K562 (cell line): ENCODE measurements at regions not wholly inside any gene's neighbourhood (a gene's known extent, or its start where the extent isn't known, plus 50 kb on each side); places are given as distances from the start of the nearest gene placed in this dataset.

Experiments used
- ATAC-seq: fragments of 200-7000 bp; cut with Tn5 transposase; 3 replicates; pipeline ENCODE4 v1.9.1; 2020; ENCODE audit warnings: moderate library complexity
- BruUV-seq: library from RNA; stranded (reverse); fragments of 400-500 nt; replicated peaks from 2 replicates; lab custom pipeline; 2021; lab: Mats Ljungman, UMichigan
- CTCF ChIA-PET: fragments of 300-600 bp; formaldehyde crosslinking; extraction: SDS; loops from one replicate; lab custom pipeline; 2021; ENCODE audit warnings: low intra/inter-chr PET ratio; lab: Yijun Ruan, JAX
- POLR2A ChIA-PET: fragments of 300-600, 350-650 bp; sonication (Branson Sonifier 250); formaldehyde crosslinking; extraction: SDS; loops from one replicate; lab custom pipeline; 2021; ENCODE audit warnings: antibody characterized with exemption, inconsistent platforms; lab: Yijun Ruan, JAX
- DNase-seq, 4 experiments: peaks; one replicate each; pipeline versions ENCODE4 v3.0.0 to v3.0.0-alpha.2; 2011 to 2018; ENCODE audit warnings: low spot score in 3 of 4, mixed read lengths in 3 of 4; ENCODE audit errors: extremely low read depth in 1 of 4
- FAIRE-seq: peaks from 2 replicates; lab custom pipeline; 2011; peaks lifted over from hg19 to GRCh38; lab: Jason Lieb, UNC
- H2AFZ ChIP-seq: 2 replicates; pipeline ENCODE4 v1.6.0; 2011; ENCODE audit warnings: low read depth, low read length, control low read depth, inconsistent platforms
- H3K27ac ChIP-seq: fragments of 200-600 bp; 3 replicates; pipeline ENCODE4 v1.8.0; 2011; ENCODE audit warnings: low read depth, mild to moderate bottlenecking, control low read depth, inconsistent platforms, low read length, moderate library complexity, mixed read lengths; ENCODE audit errors: extremely low read depth
- H3K27me3 ChIP-seq, 2 experiments: fragments of 300-600 bp in 1 of 2; 2 replicates in 1 of 2; 3 replicates in 1 of 2; pipeline versions ENCODE4 v1.6.0 to v1.8.0; 2011; ENCODE audit warnings: inconsistent platforms in 2 of 2, low read length in 2 of 2, mild to moderate bottlenecking in 1 of 2, mixed read lengths in 1 of 2, moderate library complexity in 1 of 2; ENCODE audit not compliant: control insufficient read depth in 2 of 2, insufficient read depth in 2 of 2
- H3K36me3 ChIP-seq: fragments of 300-600 bp; 3 replicates; pipeline ENCODE4 v1.8.0; 2011; ENCODE audit warnings: mild to moderate bottlenecking, low read length, inconsistent platforms; ENCODE audit not compliant: control insufficient read depth, insufficient read depth
- H3K4me1 ChIP-seq, 2 experiments: fragments of 200-600 bp in 1 of 2; replicated peaks in 1 of 2; 2 replicates in 1 of 2; 3 replicates in 1 of 2; pipeline versions ENCODE4 v1.5.1 to v1.8.0; 2011; ENCODE audit warnings: inconsistent platforms in 2 of 2, low read length in 2 of 2, mild to moderate bottlenecking in 1 of 2, mixed read lengths in 1 of 2, moderate library complexity in 1 of 2; ENCODE audit not compliant: control insufficient read depth in 2 of 2, insufficient read depth in 2 of 2
- H3K4me2 ChIP-seq: 2 replicates; pipeline ENCODE4 v1.6.1; 2011; ENCODE audit warnings: low read length, control low read depth, inconsistent platforms, mixed read lengths; ENCODE audit not compliant: insufficient read depth
- H3K4me3 ChIP-seq: fragments of 200-600 bp; sonication (generic), shearing (Covaris generic); 2 replicates; pipeline ENCODE4 v1.5.1; 2016; ENCODE audit warnings: control low read depth, inconsistent platforms
- H3K79me2 ChIP-seq: fragments of 200-600 bp; 3 replicates; pipeline ENCODE4 v1.8.0; 2011; ENCODE audit warnings: low read length, inconsistent platforms; ENCODE audit not compliant: control insufficient read depth, insufficient read depth
- H3K9ac ChIP-seq, 2 experiments: 2 replicates each; pipeline versions ENCODE4 v1.6.0 to v1.6.1; 2011; ENCODE audit warnings: low read depth in 2 of 2, low read length in 2 of 2, control low read depth in 1 of 2, inconsistent platforms in 1 of 2, mild to moderate bottlenecking in 1 of 2, mixed read lengths in 1 of 2; ENCODE audit not compliant: insufficient read depth in 1 of 2
- H3K9me1 ChIP-seq: one replicate; pipeline ENCODE4 v1.6.0; 2011; ENCODE audit warnings: inconsistent platforms, mild to moderate bottlenecking, low read length, moderate library complexity; ENCODE audit not compliant: control insufficient read depth, insufficient read depth
- H3K9me3 ChIP-seq: replicated peaks from 2 replicates; pipeline ENCODE4 v1.5.1; 2011; ENCODE audit warnings: low read depth, low read length, inconsistent platforms; ENCODE audit not compliant: control insufficient read depth, insufficient read depth
- H4K20me1 ChIP-seq: replicated peaks from 2 replicates; pipeline ENCODE4 v1.6.1; 2011; ENCODE audit warnings: low read length, inconsistent platforms, mixed read lengths; ENCODE audit not compliant: control insufficient read depth, insufficient read depth
- DNMT1 ChIP-seq: fragments of 450-650 bp; IDR thresholded peaks from 2 replicates; pipeline ENCODE4 v1.6.1; 2016; ENCODE audit warnings: antibody characterized with exemption, mild to moderate bottlenecking
- ETV6 ChIP-seq, 3 experiments: fragments of 150-350 bp in 1 of 3; sonication (generic) in 1 of 3; formaldehyde crosslinking in 1 of 3; IDR thresholded peaks; 2 replicates each; pipeline versions ENCODE4 v1.6.1 to v1.8.0; 2014 to 2022; ENCODE audit warnings: borderline replicate concordance in 2 of 3, low read depth in 2 of 3, antibody characterized with exemption in 1 of 3, low read length in 1 of 3, mild to moderate bottlenecking in 1 of 3, missing genetic modification reagents in 1 of 3
- GATAD2B ChIP-seq: fragments of 450-650 bp; IDR thresholded peaks from 2 replicates; pipeline ENCODE4 v1.6.1; 2017; ENCODE audit warnings: mild to moderate bottlenecking, borderline replicate concordance
- HMG20B ChIP-seq: fragments of 250-450 bp; sonication (Bioruptor Pico); IDR thresholded peaks from 2 replicates; pipeline ENCODE4 v1.5.0; 2021; ENCODE audit warnings: mild to moderate bottlenecking
- IFI16 ChIP-seq: fragments of 250-450 bp; sonication (Bioruptor Pico); IDR thresholded peaks from 2 replicates; pipeline ENCODE4 v2.1.2; 2022; ENCODE audit warnings: mild to moderate bottlenecking, inconsistent platforms
- NCOA1 ChIP-seq: fragments of 450-650 bp; IDR thresholded peaks from 2 replicates; pipeline ENCODE4 v1.6.1; 2016; ENCODE audit warnings: low read depth
- NCOA2 ChIP-seq, 2 experiments: fragments of 450-650 bp; IDR thresholded peaks; 2 replicates each; pipeline ENCODE4 v1.6.1; 2018; ENCODE audit warnings: mild to moderate bottlenecking in 2 of 2, moderate library complexity in 1 of 2; ENCODE audit not compliant: partially characterized antibody in 2 of 2
- NELFE ChIP-seq: IDR thresholded peaks from 2 replicates; pipeline ENCODE4 v1.6.1; 2011; ENCODE audit warnings: mild to moderate bottlenecking; ENCODE audit not compliant: insufficient read depth, insufficient read length
- RAD21 ChIP-seq, 2 experiments: fragments of 250-450 bp in 1 of 2; fragments of 450-650 bp in 1 of 2; sonication (Bioruptor Pico) in 1 of 2; formaldehyde crosslinking in 1 of 2; IDR thresholded peaks in 1 of 2; conservative IDR thresholded peaks in 1 of 2; 2 replicates each; pipeline versions ENCODE4 v1.4.0 to v1.8.0; 2020 to 2022; ENCODE audit warnings: mild to moderate bottlenecking in 2 of 2, moderate library complexity in 1 of 2
- SIN3B ChIP-seq: fragments of 450-650 bp; IDR thresholded peaks from 2 replicates; pipeline ENCODE4 v1.6.1; 2017; ENCODE audit warnings: low read depth, mild to moderate bottlenecking, moderate library complexity
- SMAD3 ChIP-seq: fragments of 450-650 bp; formaldehyde crosslinking; conservative IDR thresholded peaks from 2 replicates; pipeline ENCODE4 v1.4.0; 2020; ENCODE audit warnings: mild to moderate bottlenecking
- SNAPC5 ChIP-seq: fragments of 250-450 bp; sonication (Bioruptor Pico); IDR thresholded peaks from 2 replicates; pipeline ENCODE4 v1.8.0; 2021; ENCODE audit warnings: moderate library complexity, mild to moderate bottlenecking, inconsistent platforms
- SRSF9 ChIP-seq: fragments of 200-400 bp; formaldehyde crosslinking; IDR thresholded peaks from 2 replicates; pipeline ENCODE4 v1.6.1; 2017; ENCODE audit warnings: low read depth, low read length, borderline replicate concordance
- TBP ChIP-seq: optimal IDR thresholded peaks from 2 replicates; pipeline ENCODE3; 2011; ENCODE audit warnings: low read depth, low read length, improper control_type of control experiment
- TCFL5 ChIP-seq: fragments of 250-450 bp; sonication (Bioruptor Pico); conservative IDR thresholded peaks from 2 replicates; pipeline ENCODE4 v1.6.1; 2021; ENCODE audit warnings: mild to moderate bottlenecking, moderate library complexity, matching md5 sums
- UBTF ChIP-seq, 2 experiments: IDR thresholded peaks; 2 replicates each; pipeline ENCODE4 v1.6.1; 2012; ENCODE audit warnings: improper control_type of control experiment in 2 of 2, low read depth in 2 of 2, low read length in 2 of 2, borderline replicate concordance in 1 of 2
- ZC3H4 ChIP-seq: sonication (generic); formaldehyde crosslinking; IDR thresholded peaks from 2 replicates; pipeline ENCODE4 v1.9.0; 2021; ENCODE audit warnings: missing genetic modification reagents, borderline replicate concordance
- ZNF133 ChIP-seq: fragments of 250-450 bp; sonication (Bioruptor Pico); IDR thresholded peaks from 2 replicates; pipeline ENCODE4 v1.4.0; 2020; ENCODE audit warnings: mild to moderate bottlenecking
- ZNF239 ChIP-seq: fragments of 250-450 bp; sonication (Bioruptor Pico); IDR thresholded peaks from 2 replicates; pipeline ENCODE4 v1.4.0; 2020; ENCODE audit warnings: mild to moderate bottlenecking
- ZNF316 ChIP-seq: fragments of 450-650 bp; IDR thresholded peaks from 2 replicates; pipeline ENCODE4 v1.6.1; 2016
- WGBS: fragments of 100-300 bp; shearing (Covaris generic); methylation state at CpG from one replicate; pipeline ENCODE4 v1.1.6; 2016; ENCODE audit warnings: low coverage, mixed read lengths; ENCODE audit not compliant: insufficient coverage; ENCODE audit errors: missing lambda C conversion rate; 5-methylcytosine and 5-hydroxymethylcytosine counted together
- in situ Hi-C: fragments of 300-500 bp; cut with MboI; formaldehyde crosslinking; loops from 4 replicates; pipeline ENCODE4 v1.15.0; 2018; ENCODE audit warnings: inconsistent platforms, mixed read lengths
- intact Hi-C: fragments of 100-400 bp; cut with micrococcal nuclease; formaldehyde crosslinking; loops from 2 replicates; pipeline ENCODE4 v1.14.2; 2022

- no peak for TF ChIP-seq TCFL5 (CRISPR knock-in tag)
- no peak for TF ChIP-seq ZNF239
- TF ChIP-seq ZC3H4: no peak
- no peak for TF ChIP-seq NCOA1
- TF ChIP-seq SIN3B: no peak
- no peak for TF ChIP-seq UBTF (IDR thresholded peaks at IDR 0.05; ENCODE audit: borderline replicate concordance in 1 of 2, low read depth in 2 of 2, low read length in 2 of 2)
- TF ChIP-seq SRSF9: no peak
- no peak for TF ChIP-seq ETV6 (IDR thresholded peaks at IDR 0.05; ENCODE audit: borderline replicate concordance in 1 of 2, low read depth in 2 of 2, low read length in 1 of 2)
- TF ChIP-seq ETV6 (CRISPR knock-in tag; IDR thresholded peaks at IDR 0.05; ENCODE audit: borderline replicate concordance): no peak
Observed at GRCh38 chr4:34139346-34139745, 2105.0 kb downstream of the ARAP2 start (continued).

GRCh38 chr4:34148322-34148908 is 2095.9 kb downstream of the ARAP2 start:
- no peak overlapping the region for H3K27ac ChIP-seq
- H3K9ac ChIP-seq: no peak overlapping the region
- no peaks in the 10 kb centered on the region for H3K4me1 ChIP-seq
- CTCF ChIA-PET: no interaction called here
- POLR2A ChIA-PET: no interaction called here
- FAIRE-seq: no peak
- H3K4me3 ChIP-seq: no peak overlapping the region
- H3K4me2 ChIP-seq: no peak overlapping the region
- H3K9me1 ChIP-seq: no peaks in the 10 kb centered on the region
- DNase-seq: no peak
- WGBS: 14% methylated on average over 2 of the region's 2 CpGs
- in situ Hi-C loops: no loop called here
- ATAC-seq: no peak
- BruUV-seq: no TSS peak
- H3K79me2 ChIP-seq: no peaks in the 10 kb centered on the region
- no peak overlapping the region for H2AFZ ChIP-seq
- no peaks in the 10 kb centered on the region for H3K27me3 ChIP-seq
- intact Hi-C loops: no loop called here
- no peaks in the 10 kb centered on the region for H3K9me3 ChIP-seq
- H3K36me3 ChIP-seq: no peaks in the 10 kb centered on the region
- no peaks in the 10 kb centered on the region for H4K20me1 ChIP-seq
- TF ChIP-seq ZNF316 (no peak), GATAD2B (no peak), ZNF133 (CRISPR knock-in tag) (no peak), RAD21 (CRISPR knock-in tag; conservative IDR thresholded peaks at IDR 0.05 in 1 of 2, IDR thresholded peaks at IDR 0.05 in 1 of 2) (no peak), DNMT1 (no peak), NCOA2 (IDR thresholded peaks at IDR 0.05; ENCODE audit: partially characterized antibody in 2 of 2) (no peak), SNAPC5 (CRISPR knock-in tag) (no peak), HMG20B (CRISPR knock-in tag) (no peak), TBP (no peak), SMAD3 (no peak), IFI16 (CRISPR knock-in tag) (no peak), NELFE (no peak)
